Spleen (tissue), 7 donors: ENCODE measurements at regions not wholly inside any gene's neighbourhood (a gene's known extent, or its start where the extent isn't known, plus 50 kb on each side); places are given as distances from the start of the nearest gene placed in this dataset.

Experiments used
- CTCF ChIP-seq, 11 experiments: fragments of 200-600 bp in 7 of 11; fragments of 450-650 bp in 4 of 11; sonication (generic) in 4 of 11; IDR thresholded peaks in 8 of 11; conservative IDR thresholded peaks in 3 of 11; 1 replicate in 7 of 11; 2 replicates in 4 of 11; pipeline versions ENCODE4 v1.4.0 to v1.8.0; 2016 to 2021; ENCODE audit warnings: antibody characterized with exemption in 11 of 11, inconsistent platforms in 4 of 11, mild to moderate bottlenecking in 1 of 11
- POLR2A ChIP-seq, 3 donors: fragments of 450-650 bp; IDR thresholded peaks; one replicate each; pipeline ENCODE4 v1.5.1; 2017; ENCODE audit warnings: antibody characterized with exemption in 3 of 3, mild to moderate bottlenecking in 1 of 3
- POLR2AphosphoS5 ChIP-seq, 3 donors: sonication (generic); formaldehyde crosslinking; IDR thresholded peaks; one replicate each; pipeline ENCODE4 v1.5.1; 2017; ENCODE audit warnings: antibody characterized with exemption in 3 of 3
- donor health status: DM: no; HTN: no; CAD: no; lungs with moderate emphysema.
- donor health status: DM: no; HTN: no; CAD: no.
- donor health status: DM: no; HTN: no; CAD: no.

- TF ChIP-seq CTCF (IDR thresholded peaks at IDR 0.05 in 8 of 11, conservative IDR thresholded peaks at IDR 0.05 in 3 of 11) (no peak), POLR2A (IDR thresholded peaks at IDR 0.05) (no peak), POLR2AphosphoS5 (IDR thresholded peaks at IDR 0.05) (no peak)
Measured at GRCh38 chr3:147113293-147114044, 292.9 kb downstream of the ZIC4 start.
